UCSD-AML1 (cell line): ENCODE measurements at regions not wholly inside any gene's neighbourhood (a gene's known extent, or its start where the extent isn't known, plus 50 kb on each side); places are given as distances from the start of the nearest gene placed in this dataset.
A peak's percentile ranks its signal among the peaks of the same experiment; 100 is the strongest.

Source experiments
- DNase-seq: peaks from one replicate; lab custom pipeline; 2025; ENCODE audit not compliant: unreplicated experiment; lab: John Stamatoyannopoulos, UW

GRCh38 chr6:169959136-169960002 is 207.9 kb downstream of the ERMARD start:
- DNase-seq = no peak

GRCh38 chr6:169958510-169958909 is 207.1 kb downstream of the ERMARD start:
- DNase-seq = no peak

GRCh38 chr6:169957351-169957963 is 206.0 kb downstream of the ERMARD start:
- DNase-seq = no peak

GRCh38 chr6:169956580-169956979 is 205.2 kb downstream of the ERMARD start:
- no peak for DNase-seq

- no peak for DNase-seq
These were observed 204.5 kb downstream of the ERMARD start for GRCh38 chr6:169955731-169956437.

- DNase-seq = no peak
These were observed 203.6 kb downstream of the ERMARD start for GRCh38 chr6:169954977-169955376.

GRCh38 chr6:169953686-169954085 is 202.3 kb downstream of the ERMARD start:
- no peak for DNase-seq

- peak; percentile 22 for DNase-seq
These were observed 199.1 kb downstream of the ERMARD start for GRCh38 chr6:169950558-169950957.

- DNase-seq = no peak
These were observed 198.2 kb downstream of the ERMARD start for GRCh38 chr6:169949511-169950097.

- DNase-seq = no peak
These were observed 195.5 kb downstream of the ERMARD start for GRCh38 chr6:169946971-169947370.

- DNase-seq = no peak
These were observed 193.7 kb downstream of the ERMARD start for GRCh38 chr6:169945117-169945516.

- no peak for DNase-seq
These were observed 193.0 kb downstream of the ERMARD start for GRCh38 chr6:169944415-169944814.

- no peak for DNase-seq
These were observed 192.6 kb downstream of the ERMARD start for GRCh38 chr6:169944061-169944337.

GRCh38 chr6:169943241-169944060 is 192.0 kb downstream of the ERMARD start:
- no peak for DNase-seq

- no peak for DNase-seq
These were observed 190.8 kb downstream of the ERMARD start for GRCh38 chr6:169942173-169942572.

GRCh38 chr6:169940481-169941271 is 189.3 kb downstream of the ERMARD start:
- no peak for DNase-seq

- no peak for DNase-seq
These were observed 188.2 kb downstream of the ERMARD start for GRCh38 chr6:169939554-169940164.

GRCh38 chr6:169938731-169939130 is 187.3 kb downstream of the ERMARD start:
- DNase-seq = no peak

- no peak for DNase-seq
These were observed 186.9 kb downstream of the ERMARD start for GRCh38 chr6:169938262-169938701.
